CD4-positive, alpha-beta T cell treated with Interleukin-17A for 1 hour (primary cell): ENCODE measurements at regions not wholly inside any gene's neighbourhood (a gene's known extent, or its start where the extent isn't known, plus 50 kb on each side); places are given as distances from the start of the nearest gene placed in this dataset.

Source experiments
- DNase-seq: peaks from one replicate; pipeline ENCODE4 v3.0.0-alpha.2; 2020

- no peak for DNase-seq
Measured at GRCh38 chr13:73417012-73417615, 358.3 kb downstream of the KLF5 start.

DNA sequence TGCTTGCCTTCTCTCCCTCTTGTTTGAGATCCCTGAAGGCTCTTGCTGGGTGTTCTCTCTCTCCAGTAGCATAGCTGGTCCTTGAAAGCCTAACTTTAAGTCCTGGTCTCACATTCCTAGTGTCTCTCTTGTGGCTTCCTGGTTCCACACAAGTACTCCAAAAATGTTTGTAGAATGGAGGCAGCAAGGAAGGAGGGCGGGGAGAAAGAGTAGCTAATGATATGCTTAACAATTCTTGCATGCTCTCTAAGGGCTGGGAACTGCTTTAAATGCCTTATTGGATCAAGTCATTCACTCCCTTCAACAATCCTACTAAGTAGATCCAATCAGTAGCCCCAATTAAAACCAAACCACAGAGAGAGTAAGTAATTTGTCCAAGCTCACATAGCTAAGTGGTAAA, 357.3 kb downstream of the KLF5 start:
- DNase-seq = no peak

- no peak for DNase-seq
Measured at GRCh38 chr13:73413656-73414055, 354.9 kb downstream of the KLF5 start.

DNA sequence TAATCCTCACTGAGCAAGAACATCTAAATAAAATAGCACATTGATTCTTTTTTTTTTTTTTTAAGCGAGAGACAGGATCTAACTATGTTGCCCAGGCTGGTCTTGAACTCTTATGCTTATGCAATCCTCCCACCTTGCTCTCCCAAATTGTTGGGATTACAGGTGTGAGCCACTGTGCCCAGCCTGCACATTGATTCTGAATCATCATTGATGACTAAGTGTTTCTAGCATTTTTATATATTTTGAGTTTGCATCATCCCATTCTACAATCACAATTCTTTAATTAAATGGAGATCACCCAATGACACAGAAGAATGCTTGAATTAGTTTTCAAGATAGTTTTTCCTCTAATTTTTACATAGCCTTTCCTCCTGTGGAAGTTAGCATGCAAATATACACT, 354.1 kb downstream of the KLF5 start:
- no peak for DNase-seq

GRCh38 chr13:73411067-73411809, 352.4 kb downstream of the KLF5 start:
- DNase-seq = no peak

DNA sequence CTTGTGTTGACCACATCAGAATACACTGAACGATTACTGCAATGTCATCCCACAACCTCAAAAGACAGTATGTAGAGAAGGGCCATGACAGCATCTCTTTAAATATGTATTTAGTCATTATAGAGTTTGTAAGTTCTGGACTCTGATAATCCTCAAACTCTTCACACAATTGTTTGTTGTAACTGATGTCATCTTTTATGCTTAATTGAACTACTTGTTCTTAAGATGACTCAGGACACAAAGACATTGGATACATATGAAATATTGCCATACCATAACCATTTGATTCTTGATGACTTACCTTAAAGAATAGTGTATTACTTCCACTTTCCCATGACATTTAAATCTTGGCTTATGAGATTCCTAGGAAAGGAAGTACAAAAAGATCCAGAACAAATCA, 347.6 kb downstream of the KLF5 start:
- DNase-seq = no peak

GRCh38 chr13:73404581-73404980, 345.8 kb downstream of the KLF5 start:
- DNase-seq = no peak

GRCh38 chr13:73403355-73404120, 344.7 kb downstream of the KLF5 start:
- DNase-seq = no peak

GRCh38 chr13:73401769-73402168, 343.0 kb downstream of the KLF5 start:
- no peak for DNase-seq

DNA sequence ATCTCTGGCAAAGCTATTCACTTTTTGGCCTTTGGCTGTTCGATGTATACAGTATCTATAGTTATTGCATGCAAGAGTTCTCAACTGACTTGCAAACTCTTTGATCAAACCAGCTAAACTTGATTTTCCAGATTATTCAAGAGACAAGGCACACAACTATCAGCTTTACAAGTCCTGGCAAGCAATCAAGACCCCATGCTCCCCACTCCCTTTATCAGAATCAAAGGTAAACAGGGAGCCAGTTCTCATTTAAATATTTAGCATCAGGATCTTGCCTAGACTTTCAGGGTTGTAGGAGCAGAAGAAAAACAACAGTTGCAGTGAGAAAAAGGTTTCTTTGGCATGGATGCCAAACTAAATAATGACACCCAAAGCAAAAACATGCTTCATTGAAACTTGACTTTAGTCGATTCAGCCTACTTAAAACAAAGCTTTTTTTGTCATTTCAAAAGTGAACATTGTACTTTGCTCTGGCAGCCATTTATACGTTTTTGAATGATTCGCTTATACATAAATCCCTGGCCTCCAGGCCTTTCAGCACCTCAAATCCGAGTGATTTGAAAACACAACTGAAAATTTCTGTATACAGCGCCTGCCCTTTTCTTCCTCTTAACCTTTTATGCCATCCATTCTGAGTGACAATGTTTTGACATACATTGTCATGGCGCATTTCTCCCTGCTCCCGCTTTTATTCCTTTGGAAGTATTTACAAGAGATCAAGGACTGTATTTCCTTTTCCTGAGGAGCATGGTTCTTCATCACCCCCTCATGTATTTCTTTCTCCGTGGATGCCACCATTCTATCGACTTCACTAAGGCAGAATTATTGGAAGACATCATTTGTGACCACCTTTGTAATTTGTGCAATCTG, 340.8 kb downstream of the KLF5 start:
- no peak for DNase-seq

GRCh38 chr13:73397496-73398305, 338.9 kb downstream of the KLF5 start:
- no peak for DNase-seq

- DNase-seq = no peak
Measured at GRCh38 chr13:73394066-73394465, 335.3 kb downstream of the KLF5 start.

- DNase-seq = no peak
Measured at GRCh38 chr13:73390100-73390499, 331.3 kb downstream of the KLF5 start.

GRCh38 chr13:73388586-73388985, 329.8 kb downstream of the KLF5 start:
- no peak for DNase-seq

DNA sequence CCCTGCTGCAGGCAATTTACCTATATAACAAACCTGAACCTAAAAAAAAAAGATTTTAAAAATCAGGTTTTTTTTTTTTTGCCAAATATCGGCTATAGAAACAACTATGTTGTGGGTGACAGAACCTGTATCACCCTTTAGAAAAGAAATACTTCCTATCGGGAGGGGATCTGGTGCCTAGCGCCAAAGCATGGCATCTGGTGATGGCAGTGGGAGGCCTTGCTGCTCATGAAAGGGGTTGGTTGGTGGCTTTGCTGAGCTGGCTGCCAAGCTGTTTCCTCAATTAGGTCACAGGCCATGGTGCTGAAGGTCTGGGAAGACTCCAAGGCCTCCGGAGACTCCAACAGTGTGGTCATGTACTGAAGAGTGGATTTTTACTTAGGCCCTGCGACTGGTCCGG, 328.5 kb downstream of the KLF5 start:
- no peak for DNase-seq

DNA sequence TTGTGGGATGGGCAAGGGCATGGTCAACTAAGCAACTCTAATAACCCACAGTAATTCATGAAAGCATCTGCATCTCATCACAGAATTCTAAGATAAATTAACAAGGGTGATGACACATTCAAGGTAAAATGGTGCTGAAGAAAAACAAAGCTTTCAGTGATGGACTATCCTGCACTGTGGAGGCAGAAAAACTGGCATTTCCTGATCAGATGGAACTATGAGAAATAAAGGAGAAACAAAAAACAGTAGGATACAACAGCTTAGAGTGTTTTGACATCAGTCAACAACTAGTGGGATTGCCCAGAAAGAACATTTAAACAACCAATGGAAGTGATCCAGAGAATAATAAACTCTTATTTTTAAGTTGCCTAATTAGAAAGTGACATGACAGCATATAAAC, 327.0 kb downstream of the KLF5 start:
- no peak for DNase-seq

DNA sequence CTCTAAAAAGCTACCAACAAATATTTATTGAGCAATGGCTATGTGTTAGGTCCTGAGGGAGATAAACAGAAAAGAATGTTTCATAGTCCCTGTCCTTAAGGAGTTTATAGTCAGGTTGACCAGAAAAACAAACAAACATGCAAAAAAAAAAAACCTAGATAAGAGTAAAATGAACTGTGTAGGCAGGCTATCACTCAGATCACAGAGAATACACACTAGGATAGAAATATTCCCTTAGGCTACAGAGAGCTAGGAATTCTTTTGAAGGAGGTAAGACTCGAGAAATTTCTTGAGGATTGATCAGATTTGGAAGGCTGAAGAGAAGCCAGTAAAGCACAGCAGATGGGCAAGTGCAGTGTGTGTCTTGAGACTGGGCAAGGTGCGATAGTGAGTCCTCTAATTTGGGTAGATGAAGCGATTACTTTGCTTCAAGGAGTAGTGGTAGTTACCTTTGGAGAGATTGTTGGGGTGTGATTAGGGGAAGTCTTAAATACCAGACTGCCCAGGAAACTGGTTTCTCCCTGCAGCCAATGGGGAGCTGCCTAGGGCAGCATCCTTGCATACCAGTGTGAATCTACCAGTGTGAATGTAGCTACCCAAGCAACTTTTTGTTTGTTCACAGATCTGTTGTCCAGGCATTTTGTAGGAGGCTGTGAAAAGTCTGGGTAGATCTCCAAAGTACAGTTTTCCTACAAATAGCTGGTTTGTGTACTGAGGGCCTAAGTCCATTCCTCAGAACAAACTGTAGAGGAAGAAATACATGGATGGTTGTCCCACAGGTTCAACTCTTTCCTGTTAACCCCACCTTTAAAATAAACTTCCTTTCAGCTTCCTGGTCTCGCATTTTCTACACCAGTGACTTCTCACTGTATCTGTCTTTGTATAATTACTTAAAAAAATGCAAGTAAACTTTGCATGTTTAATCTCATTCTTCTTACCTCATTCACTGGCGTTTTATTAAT, 314.1 kb downstream of the KLF5 start:
- no peak for DNase-seq

- DNase-seq = no peak
Measured at GRCh38 chr13:73370066-73370465, 311.3 kb downstream of the KLF5 start.

DNA sequence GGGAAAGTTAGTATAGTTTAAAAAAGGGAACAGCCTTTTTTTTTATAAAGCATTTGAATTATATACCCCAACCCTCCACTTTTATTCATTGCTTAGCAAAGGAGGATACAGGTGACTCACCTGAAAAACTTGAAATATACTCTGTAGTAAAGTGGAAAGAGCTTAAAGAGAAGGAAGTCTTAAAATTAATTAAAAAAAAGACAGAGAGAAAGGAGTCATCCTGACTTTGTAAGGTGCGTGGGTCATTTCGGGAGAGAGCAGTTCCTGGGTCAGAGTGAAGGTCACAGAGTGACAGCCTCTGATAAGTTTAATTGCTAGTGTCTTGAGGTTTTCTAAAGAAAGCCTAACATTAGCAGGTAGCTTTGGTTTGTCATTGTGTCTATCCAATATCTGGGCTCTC, 310.3 kb downstream of the KLF5 start:
- DNase-seq = no peak

DNA sequence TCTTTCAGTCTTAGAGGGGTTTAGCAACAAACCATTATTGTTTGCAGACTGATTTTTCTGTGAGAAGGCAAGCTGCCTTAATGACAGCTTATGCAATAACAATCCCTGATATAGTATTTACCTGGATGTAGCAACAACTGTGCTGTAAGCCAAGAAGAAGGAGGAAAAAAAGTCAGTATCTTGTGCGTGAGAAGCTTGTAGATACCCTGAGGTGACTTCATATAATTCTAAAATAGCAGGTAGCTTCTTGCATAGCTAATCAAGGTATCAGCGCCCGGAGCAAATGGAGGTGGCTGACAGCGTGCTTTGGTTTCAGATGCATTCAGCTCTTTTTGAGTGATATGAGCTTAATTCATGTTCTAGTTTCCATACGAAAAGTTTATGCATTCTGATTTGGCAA, 309.8 kb downstream of the KLF5 start:
- DNase-seq = no peak

DNA sequence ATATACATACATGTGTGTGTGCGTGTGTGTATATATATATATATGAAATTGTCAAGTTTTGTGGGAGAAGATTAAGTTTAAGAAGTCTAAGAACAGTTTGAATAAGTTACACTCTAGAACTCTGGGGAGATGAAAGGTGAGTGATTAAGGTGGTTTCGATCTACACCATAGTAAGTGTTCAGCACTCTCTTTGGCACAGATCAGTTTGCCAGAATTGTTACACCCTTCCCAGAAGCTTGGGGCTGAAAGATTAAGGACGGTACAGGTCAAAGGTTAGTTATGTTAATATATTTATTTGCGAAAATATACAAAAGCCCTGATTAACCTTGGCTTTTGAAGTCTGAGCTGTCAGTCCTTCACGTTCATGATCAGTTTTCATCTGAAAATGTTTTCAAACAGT, 309.1 kb downstream of the KLF5 start:
- no peak for DNase-seq
